ENCODE measurements at regions not wholly inside any gene's neighbourhood (a gene's known extent, or its start where the extent isn't known, plus 50 kb on each side); places are given as distances from the start of the nearest gene placed in this dataset.

DNA sequence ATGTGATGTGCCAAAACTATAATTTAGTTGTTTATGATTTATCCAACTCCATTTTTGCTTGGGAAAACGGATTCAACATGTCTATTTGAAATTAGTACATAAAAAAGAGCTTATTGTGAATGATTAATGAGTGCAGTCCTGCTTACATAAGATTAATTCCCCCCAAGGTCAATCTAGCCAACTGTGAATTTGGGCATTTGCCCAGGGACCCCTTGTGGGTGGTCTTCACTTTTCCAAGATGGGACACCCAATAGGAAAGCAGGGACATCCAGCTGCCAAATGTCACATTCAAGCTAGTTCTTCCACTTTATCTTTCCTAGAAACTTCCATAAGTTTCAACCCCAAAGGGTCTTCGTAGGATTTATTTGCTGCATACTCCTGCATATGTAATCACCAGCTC is 362.4 kb upstream of the PKN2 start (continued):
- TF ChIP-seq, protein P1, sequence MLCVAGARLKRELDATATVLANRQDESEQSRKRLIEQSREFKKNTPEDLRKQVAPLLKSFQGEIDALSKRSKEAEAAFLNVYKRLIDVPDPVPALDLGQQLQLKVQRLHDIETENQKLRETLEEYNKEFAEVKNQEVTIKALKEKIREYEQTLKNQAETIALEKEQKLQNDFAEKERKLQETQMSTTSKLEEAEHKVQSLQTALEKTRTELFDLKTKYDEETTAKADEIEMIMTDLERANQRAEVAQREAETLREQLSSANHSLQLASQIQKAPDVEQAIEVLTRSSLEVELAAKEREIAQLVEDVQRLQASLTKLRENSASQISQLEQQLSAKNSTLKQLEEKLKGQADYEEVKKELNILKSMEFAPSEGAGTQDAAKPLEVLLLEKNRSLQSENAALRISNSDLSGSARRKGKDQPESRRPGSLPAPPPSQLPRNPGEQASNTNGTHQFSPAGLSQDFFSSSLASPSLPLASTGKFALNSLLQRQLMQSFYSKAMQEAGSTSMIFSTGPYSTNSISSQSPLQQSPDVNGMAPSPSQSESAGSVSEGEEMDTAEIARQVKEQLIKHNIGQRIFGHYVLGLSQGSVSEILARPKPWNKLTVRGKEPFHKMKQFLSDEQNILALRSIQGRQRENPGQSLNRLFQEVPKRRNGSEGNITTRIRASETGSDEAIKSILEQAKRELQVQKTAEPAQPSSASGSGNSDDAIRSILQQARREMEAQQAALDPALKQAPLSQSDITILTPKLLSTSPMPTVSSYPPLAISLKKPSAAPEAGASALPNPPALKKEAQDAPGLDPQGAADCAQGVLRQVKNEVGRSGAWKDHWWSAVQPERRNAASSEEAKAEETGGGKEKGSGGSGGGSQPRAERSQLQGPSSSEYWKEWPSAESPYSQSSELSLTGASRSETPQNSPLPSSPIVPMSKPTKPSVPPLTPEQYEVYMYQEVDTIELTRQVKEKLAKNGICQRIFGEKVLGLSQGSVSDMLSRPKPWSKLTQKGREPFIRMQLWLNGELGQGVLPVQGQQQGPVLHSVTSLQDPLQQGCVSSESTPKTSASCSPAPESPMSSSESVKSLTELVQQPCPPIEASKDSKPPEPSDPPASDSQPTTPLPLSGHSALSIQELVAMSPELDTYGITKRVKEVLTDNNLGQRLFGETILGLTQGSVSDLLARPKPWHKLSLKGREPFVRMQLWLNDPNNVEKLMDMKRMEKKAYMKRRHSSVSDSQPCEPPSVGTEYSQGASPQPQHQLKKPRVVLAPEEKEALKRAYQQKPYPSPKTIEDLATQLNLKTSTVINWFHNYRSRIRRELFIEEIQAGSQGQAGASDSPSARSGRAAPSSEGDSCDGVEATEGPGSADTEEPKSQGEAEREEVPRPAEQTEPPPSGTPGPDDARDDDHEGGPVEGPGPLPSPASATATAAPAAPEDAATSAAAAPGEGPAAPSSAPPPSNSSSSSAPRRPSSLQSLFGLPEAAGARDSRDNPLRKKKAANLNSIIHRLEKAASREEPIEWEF (IDR thresholded peaks at IDR 0.05; ENCODE audit: insufficient replicate concordance, low read depth, low read length): no peak

DNA sequence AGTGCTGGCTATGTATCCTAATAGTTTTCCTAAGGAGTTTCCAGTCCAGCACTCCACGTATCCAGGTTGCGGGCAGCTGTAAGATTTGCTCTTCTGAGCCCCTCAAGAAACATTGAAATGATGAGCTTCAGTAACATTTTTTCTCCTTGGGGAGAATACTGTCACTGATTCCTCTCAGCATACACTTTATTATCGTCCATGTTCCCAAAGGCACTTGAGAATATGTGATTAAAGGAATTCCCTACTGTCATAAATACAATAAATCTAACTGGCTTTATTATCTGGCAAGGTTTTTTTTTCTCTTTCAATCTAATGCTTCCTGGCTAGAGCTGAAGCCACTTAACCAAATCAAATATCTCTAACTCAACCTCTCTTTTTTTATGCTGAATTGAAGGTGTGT is 359.2 kb upstream of the PKN2 start:
- no peaks in the 10 kb centered on the region for H3K9me3 ChIP-seq (replicated peaks; ENCODE audit: control insufficient read depth, insufficient read depth, low read length)
- no peak overlapping the region for H3K27ac ChIP-seq (ENCODE audit: control insufficient read depth, insufficient read depth)
- CTCF ChIA-PET: no interaction called here
- RAD21 ChIA-PET (ENCODE audit: unreplicated experiment): no interaction called here
- 28% methylated on average over 3 of the region's 3 CpGs for WGBS (ENCODE audit: insufficient coverage, insufficient replicate concordance, low lambda C conversion rate, missing lambda C conversion rate)
- H3K4me2 ChIP-seq (ENCODE audit: control insufficient read depth, insufficient read depth): no peak overlapping the region
- ATAC-seq (no peak), DNase-seq (ENCODE audit: low read depth, low spot score) (no peak), FAIRE-seq (no peak)
- no peaks in the 10 kb centered on the region for H3K4me1 ChIP-seq (ENCODE audit: control insufficient read depth, insufficient read depth, low read length)
- BruUV-seq (replicated peaks): no TSS peak
- no peaks in the 10 kb centered on the region for H3K36me3 ChIP-seq (ENCODE audit: control insufficient read depth in 2 of 2, insufficient read depth in 2 of 2, low read length in 1 of 2)
- H3K9ac ChIP-seq (ENCODE audit: control insufficient read depth, insufficient read depth, low read length): no peak overlapping the region
- H3K79me2 ChIP-seq (ENCODE audit: control insufficient read depth, insufficient read depth, low read length): no peaks in the 10 kb centered on the region
- H2AFZ ChIP-seq (ENCODE audit: control insufficient read depth, low read depth, low read length): no peak overlapping the region
- intact Hi-C loops (cut with micrococcal nuclease; ENCODE audit: unreplicated experiment): no loop called here
- in situ Hi-C loops (cut with MboI): no loop called here
- no peak overlapping the region for H3K4me3 ChIP-seq
- H3K27me3 ChIP-seq (replicated peaks in 1 of 2; ENCODE audit: control insufficient read depth in 2 of 2, insufficient read depth in 2 of 2, low read length in 1 of 2): no peaks in the 10 kb centered on the region; a peak in 1 of 4 replicates
- POLR2A ChIA-PET: no interaction called here
- SMC1A ChIA-PET (ENCODE audit: uncharacterized antibody, unreplicated experiment): interaction anchor here (0.7 to 1.0 kb wide), 2 partner anchors 16 to 140 kb away, joined by 3 read pairs; no protein-coding TSS in a partner anchor
- no peaks in the 10 kb centered on the region for H4K20me1 ChIP-seq (ENCODE audit: control insufficient read depth, insufficient read depth)
- TF ChIP-seq, protein P2, sequence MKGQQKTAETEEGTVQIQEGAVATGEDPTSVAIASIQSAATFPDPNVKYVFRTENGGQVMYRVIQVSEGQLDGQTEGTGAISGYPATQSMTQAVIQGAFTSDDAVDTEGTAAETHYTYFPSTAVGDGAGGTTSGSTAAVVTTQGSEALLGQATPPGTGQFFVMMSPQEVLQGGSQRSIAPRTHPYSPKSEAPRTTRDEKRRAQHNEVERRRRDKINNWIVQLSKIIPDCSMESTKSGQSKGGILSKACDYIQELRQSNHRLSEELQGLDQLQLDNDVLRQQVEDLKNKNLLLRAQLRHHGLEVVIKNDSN (IDR thresholded peaks at IDR 0.05; ENCODE audit: borderline replicate concordance, extremely low read length, insufficient read depth, low read depth, low read length): no peak
- no peak for TF ChIP-seq FOS (IDR thresholded peaks at IDR 0.05; ENCODE audit: borderline replicate concordance, extremely low read depth, insufficient read length)

Data from GM12878 (cell line).